ENCODE measurements at regions not wholly inside any gene's neighbourhood (a gene's known extent, or its start where the extent isn't known, plus 50 kb on each side); places are given as distances from the start of the nearest gene placed in this dataset.

- no peak overlapping the region for H2AFZ ChIP-seq (ENCODE audit: low read length)
Observed at GRCh38 chr22:46061124-46061500, 84.2 kb upstream of the WNT7B start.

More at GRCh38 chr22:46061124-46061500, 84.2 kb upstream of the WNT7B start:
- TF ChIP-seq CTCF (conservative IDR thresholded peaks at IDR 0.05): no peak
- no peak overlapping the region for H3K9ac ChIP-seq (ENCODE audit: extremely low read depth, insufficient read length, low read length)
- H4K20me1 ChIP-seq (ENCODE audit: control insufficient read depth, insufficient read depth, insufficient read length): no peaks in the 10 kb centered on the region
- no peak overlapping the region for H3K56ac ChIP-seq (ENCODE audit: insufficient read length, low read depth, low read length)
- H2BK15ac ChIP-seq (ENCODE audit: low read depth, low read length): no peak overlapping the region
- no peaks in the 10 kb centered on the region for H3K23me2 ChIP-seq (ENCODE audit: insufficient read length, low read depth, low read length, poor library complexity, severe bottlenecking)
- H2BK5ac ChIP-seq (ENCODE audit: insufficient read length, low read length): no peak overlapping the region
- H2BK20ac ChIP-seq (ENCODE audit: low read depth, low read length, poor library complexity, severe bottlenecking): no peak overlapping the region
- no peak overlapping the region for H3K14ac ChIP-seq (ENCODE audit: insufficient read depth, low read length)
- no peak overlapping the region for H3K18ac ChIP-seq (ENCODE audit: insufficient read length, low read depth, low read length)
- no peak overlapping the region for H2BK120ac ChIP-seq (ENCODE audit: low read depth, low read length, poor library complexity, severe bottlenecking)
- no peak overlapping the region for H4K8ac ChIP-seq (replicated peaks; ENCODE audit: insufficient read length, low read depth, low read length)
- no peak overlapping the region for H3K23ac ChIP-seq (ENCODE audit: insufficient read length, low read depth, low read length)
- H3K4ac ChIP-seq (ENCODE audit: low read depth, low read length): no peak overlapping the region
- Mint-ChIP-seq H3K4me1 (no peaks in the 10 kb centered on the region), H3K27me3 (ENCODE audit: low read depth) (peaks cover 10% of the 10 kb centered on the region), H3K27ac (no peak overlapping the region), H3K36me3 (ENCODE audit: insufficient read depth in 1 of 3, low read depth in 3 of 3) (no peaks in the 10 kb centered on the region), H3K9me3 (no peaks in the 10 kb centered on the region), H3K4me3 (no peak overlapping the region)
- H3K4me1 ChIP-seq (ENCODE audit: insufficient read depth, low read length): no peaks in the 10 kb centered on the region
- no peaks in the 10 kb centered on the region for H3K79me2 ChIP-seq (ENCODE audit: insufficient read depth, low read length)
- no peak overlapping the region for H2AK5ac ChIP-seq (ENCODE audit: insufficient read length, low read length)
- H4K5ac ChIP-seq (ENCODE audit: insufficient read length, low read depth, low read length): no peak overlapping the region
- no peak overlapping the region for H3T11ph ChIP-seq (ENCODE audit: low read length)
- H4K91ac ChIP-seq (ENCODE audit: insufficient read length, low read depth, low read length): no peak overlapping the region
- no peak for DNase-seq
- no peak overlapping the region for H3K27ac ChIP-seq (ENCODE audit: insufficient read length, low read depth, low read length)
- H2BK12ac ChIP-seq (ENCODE audit: insufficient read length, low read depth, low read length): no peak overlapping the region
- H3K79me1 ChIP-seq (ENCODE audit: insufficient read depth, low read depth, low read length, poor library complexity, severe bottlenecking): no peaks in the 10 kb centered on the region
- H3K27me3 ChIP-seq (ENCODE audit: insufficient read depth, low read length): no peaks in the 10 kb centered on the region
- no peak overlapping the region for H3K4me2 ChIP-seq (ENCODE audit: insufficient read depth, insufficient read length, low read length)
- no peaks in the 10 kb centered on the region for H3K9me3 ChIP-seq (ENCODE audit: control insufficient read depth, low read depth, low read length)
- WGBS (ENCODE audit: extremely low coverage, insufficient read length, low lambda C conversion rate): no CpG with 5 or more reads among the region's 38 CpGs
